Ramos (cell line): ENCODE measurements at regions not wholly inside any gene's neighbourhood (a gene's known extent, or its start where the extent isn't known, plus 50 kb on each side); places are given as distances from the start of the nearest gene placed in this dataset.

ENCODE experiments used
- in situ Hi-C: fragments of 300-500 bp; cut with MboI; formaldehyde crosslinking; loops from one replicate; pipeline ENCODE4 v1.14.3; 2022; ENCODE audit warnings: low sequenced_read_pairs; ENCODE audit not compliant: unreplicated experiment

DNA sequence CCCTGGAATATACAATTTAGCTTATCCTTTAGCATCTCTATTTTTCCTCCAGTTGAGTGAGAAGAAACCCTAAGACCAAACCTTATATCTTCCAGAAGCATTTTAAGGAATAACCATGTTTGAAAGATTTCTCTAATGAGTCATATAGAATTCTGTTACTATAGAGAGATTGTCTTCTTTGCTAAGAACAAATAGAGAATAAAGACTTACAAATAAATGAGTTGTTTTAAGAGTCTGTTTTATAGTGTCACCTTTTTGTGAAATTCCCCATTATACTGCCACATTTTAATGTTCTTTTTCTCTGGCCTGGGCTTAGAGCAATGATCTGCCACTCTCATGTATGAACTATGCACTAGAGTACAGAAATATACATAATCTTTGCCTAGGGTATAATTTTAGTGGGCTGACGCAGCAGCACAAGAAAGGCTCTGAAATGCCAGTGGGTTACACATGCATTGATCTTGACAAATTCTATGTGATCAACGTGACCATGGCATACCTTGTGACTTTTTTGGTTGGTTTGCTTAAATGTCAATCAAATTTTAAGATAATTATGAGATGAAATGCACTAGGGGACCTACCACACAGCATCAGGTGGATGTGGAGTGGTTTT lies 145.1 kb upstream of the MKLN1 start:
- in situ Hi-C loops: no loop called here

DNA sequence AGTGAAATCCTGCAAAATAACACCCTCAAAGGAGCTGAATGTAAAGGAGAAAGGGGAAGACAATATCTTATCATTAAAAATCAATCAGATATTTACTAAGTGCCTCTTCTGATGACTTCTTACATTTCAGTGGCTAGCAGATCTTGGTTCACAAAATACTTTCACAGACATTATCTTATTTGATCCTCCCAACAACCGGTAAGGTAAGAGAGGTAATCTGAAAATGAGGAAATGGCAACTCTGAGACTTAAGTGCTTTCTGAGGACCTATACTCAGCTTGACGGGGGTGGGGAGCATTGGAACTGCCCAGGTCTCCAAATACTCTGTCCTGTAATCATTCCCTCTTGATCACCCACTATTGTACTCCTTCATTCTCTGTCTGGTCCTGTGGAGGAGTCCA lies 144.6 kb upstream of the MKLN1 start:
- in situ Hi-C loops: no loop called here

DNA sequence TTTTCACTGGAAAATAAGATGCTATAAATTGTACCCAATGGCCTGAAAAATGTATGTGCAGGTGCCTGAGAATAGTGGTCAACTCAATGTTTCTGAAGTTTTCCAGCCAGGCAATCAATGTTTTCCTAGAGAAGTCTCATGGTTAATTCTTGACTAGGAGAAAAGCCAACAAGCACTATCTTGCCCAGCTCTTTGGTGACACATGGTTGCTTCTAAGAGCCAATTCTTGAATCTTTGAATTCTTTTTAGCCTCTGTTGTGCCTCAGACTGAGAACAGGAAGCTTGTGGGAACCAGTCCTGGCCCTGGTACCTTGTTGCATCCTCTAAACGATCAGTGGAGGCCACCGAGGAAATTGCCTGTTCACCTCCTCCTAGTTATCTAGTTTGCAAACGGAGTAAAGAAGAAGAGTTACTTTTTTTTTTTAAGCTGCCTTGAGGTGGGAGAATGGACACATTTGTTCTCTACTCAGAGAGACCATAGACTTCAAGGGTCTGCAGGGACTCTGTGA lies 144.0 kb upstream of the MKLN1 start:
- in situ Hi-C loops: no loop called here

DNA sequence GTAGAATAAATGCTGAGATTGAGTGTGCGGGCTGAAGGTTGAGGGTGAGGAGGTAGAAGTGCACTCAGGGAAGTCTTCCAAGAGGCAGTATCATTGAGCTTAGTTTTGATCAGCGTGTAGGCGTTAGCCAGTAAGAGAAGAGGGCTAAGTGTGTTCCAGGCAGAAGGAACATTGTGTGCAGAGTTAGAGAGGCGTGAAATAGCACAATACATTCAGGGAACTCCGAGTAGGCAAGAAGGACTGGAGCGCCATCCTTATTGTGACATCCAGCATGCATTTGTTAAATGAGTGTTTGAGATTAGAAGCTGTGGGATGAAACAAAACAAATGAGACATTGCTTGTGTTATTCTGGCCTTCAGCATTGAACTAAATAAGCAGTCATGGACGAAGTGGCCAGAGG lies 140.9 kb upstream of the MKLN1 start:
- in situ Hi-C loops: no loop called here

DNA sequence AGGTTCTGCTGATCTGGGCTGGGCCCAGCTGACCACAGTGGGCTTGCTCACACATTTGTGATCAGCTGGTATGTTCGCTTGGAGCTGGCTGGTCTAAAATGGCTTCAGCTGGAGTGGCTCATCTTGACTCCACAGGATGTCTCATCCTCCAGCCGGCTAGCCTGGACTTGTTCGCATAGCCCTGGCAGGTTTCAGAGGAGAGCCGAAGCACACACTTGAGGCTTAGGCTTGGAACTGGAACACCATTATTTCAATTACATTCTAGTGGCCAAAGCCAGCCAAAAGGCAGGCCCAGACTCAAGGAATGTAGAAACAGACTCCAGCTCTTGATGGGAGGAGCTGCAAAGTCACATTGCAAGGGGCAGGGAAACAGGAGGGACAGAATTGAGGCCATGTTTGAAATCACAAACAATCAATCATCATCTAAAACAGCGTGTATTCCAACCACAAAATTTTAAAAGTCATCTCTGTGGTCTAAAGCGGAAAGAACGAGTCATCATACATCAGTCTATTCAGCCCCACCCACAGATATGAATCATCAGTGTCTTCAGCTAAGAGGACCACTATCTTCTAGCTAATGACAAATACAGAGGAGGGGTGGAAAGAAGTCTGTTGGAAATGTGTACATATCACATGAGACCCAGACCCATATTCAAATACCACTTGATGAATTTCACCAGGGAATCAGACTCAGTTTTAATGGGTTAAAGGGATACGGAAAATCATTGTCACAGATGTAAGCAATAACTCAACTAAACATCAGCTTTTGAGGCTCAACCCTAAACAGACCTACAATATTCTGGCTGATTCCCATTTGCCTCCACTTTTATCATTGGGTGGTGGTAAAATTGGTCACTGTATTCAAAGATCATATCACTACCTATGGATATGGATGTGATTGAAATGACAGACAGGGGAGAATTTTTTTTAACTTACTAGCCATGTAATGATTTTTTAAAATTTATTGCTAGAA lies 139.0 kb upstream of the MKLN1 start:
- in situ Hi-C loops: no loop called here

DNA sequence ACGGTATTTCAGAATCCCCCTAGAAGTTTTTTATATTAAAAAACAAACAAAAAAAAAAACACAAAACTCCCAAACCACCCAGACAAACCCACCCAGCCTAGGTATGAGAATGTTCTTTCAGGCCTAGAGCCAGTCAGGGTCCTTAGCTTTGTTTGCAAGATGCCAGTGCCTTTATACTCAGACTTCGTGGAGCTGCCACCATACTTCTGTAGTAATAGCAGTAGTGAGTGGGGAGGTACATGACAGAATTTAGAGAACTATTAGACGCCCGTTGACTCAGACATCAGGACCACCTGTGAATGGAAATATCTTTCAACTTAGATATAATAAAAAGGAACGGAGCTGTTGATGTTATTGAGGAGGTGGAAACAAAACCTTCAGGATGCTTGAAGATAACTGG lies 138.2 kb upstream of the MKLN1 start:
- in situ Hi-C loops: no loop called here

DNA sequence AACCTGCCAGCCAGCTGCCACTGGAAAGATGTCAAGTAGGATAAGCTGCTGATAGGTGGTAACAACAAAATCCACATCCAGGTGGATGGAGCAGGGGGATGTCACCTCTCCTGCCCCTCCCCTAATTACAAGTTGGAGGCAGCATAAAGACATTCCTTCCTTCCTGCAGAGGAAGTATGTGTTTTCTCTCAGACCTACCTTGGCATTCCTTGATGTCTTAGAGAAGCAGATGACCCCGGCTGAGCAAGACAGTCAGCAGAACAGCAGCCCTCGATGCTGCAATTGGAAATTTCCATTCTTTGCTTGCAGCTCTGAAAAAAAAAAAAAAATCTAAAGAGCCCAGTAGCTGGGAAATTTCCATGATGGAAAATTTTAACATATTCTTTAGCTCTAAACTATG lies 137.5 kb upstream of the MKLN1 start:
- in situ Hi-C loops: no loop called here

DNA sequence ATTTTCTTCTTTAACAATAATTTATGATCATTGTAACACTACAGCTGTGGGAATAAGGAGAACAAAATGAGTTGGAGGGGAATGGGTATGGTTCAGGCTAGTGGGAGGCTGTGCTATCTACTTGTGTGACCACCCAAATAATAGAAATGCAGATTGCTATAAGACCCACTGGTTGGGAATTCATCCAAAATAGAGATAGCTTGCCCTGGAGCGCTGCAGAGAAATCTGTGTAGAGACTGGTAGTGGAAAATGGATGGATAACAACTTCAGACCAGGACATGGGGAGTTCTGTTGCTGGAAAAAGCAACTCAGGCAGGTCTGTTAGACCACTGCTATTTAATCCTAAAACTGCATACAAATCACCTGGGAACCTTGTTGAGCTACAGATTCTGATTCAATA lies 137.1 kb upstream of the MKLN1 start:
- in situ Hi-C loops: no loop called here

DNA sequence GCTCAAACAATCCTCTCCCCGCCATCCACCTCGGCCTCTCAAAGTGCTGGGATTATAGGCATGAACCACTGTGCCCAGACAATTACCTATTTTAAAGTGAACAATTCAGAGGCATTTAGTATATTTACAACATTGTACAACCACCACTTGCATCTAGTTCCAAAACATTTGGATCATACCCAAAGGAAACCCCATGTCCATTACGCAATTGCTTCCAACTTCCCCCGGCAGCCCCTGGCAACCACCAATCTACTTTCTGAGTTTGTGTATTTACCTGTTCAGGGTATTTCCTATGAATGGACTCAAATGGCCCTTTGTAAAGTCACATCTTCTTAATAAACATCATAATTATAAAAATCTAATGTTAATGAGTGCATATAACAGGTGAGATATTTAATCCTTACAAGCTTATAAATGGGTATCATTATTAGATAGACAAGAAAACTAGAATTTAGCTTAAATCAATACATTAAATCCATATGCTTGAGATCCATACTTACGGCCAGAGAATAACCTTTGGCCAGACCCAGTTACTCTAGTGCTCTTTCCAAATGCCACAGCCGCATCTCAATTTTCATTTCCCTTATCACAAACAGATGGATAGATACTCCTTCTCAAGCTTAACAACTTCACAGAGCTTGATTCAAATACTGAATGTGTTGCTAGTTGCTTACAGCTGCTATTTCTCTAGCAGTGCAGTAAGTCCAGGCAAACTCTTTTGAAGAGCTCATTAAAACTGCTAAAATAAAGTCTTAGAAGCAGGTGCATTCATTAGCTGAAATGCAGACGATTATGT lies 133.4 kb upstream of the MKLN1 start:
- in situ Hi-C loops: no loop called here

DNA sequence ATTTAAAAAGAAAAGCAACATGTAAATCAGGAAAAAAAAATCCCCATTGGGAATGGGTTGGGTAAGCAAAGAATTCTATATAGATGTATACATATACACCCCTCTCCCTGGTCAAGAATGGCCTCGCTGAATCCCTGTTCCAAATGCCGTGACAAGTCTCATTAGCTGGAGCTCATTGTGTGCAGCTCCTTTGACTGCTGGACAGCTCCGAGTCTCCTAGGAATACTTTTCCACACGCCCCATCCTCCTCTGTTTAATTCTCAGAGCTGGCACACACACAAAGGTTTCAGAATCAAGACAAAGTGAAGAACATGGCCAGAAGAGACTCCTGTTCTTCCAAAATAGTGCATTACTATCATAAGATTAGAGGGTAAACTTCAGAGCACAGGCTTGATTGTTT lies 130.9 kb upstream of the MKLN1 start:
- in situ Hi-C loops: no loop called here

DNA sequence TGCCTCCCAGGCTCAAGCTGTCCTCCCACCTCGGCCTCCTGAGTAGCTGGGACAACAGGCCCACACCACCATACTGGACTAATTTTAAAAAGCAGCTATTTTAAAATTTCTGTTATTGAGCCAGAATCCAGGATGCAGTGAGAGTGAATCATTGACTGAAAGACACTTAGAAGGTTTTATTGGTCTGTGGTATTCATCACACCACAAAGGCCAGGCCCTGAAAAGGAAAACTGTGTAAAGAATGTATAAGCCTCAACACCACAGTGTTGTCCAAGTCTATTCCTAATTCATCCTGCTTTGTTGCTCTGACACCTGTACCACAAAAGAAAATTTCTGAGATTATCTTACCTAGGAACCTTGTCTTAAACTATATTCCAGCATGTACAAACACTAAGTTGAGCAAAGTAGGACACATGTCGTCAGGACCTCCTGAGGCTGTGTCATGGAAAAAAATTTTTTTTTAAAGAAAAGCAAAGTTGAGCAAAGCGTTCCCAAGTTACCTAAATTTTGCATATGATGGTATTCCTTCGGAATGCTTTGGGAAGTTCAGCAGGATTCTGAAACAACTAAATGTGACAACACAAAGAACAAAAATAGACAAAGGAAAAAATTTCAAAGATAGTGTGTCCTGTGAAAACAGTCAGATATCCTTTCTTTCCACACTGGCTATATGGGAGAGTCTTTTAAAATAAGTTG lies 129.6 kb upstream of the MKLN1 start:
- in situ Hi-C loops: no loop called here

DNA sequence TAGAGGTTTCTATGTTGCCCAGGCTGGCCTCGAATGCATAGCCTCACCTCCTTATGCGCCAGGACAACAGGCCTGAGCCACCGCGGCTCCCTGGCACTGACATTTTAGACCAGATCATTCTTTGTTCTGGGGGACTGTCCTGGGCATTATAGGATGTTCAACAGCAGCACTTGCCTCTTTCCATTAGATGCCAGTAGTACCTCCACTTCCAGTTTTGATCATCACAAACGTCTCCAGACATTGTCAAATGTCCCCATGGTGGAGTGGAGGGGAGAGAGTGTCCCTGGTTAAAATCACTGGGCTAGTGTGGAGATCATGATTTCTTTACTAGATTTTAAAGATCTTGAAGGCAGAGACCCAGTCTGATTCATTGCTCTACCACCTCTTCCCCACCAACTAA lies 125.2 kb upstream of the MKLN1 start:
- in situ Hi-C loops: no loop called here

DNA sequence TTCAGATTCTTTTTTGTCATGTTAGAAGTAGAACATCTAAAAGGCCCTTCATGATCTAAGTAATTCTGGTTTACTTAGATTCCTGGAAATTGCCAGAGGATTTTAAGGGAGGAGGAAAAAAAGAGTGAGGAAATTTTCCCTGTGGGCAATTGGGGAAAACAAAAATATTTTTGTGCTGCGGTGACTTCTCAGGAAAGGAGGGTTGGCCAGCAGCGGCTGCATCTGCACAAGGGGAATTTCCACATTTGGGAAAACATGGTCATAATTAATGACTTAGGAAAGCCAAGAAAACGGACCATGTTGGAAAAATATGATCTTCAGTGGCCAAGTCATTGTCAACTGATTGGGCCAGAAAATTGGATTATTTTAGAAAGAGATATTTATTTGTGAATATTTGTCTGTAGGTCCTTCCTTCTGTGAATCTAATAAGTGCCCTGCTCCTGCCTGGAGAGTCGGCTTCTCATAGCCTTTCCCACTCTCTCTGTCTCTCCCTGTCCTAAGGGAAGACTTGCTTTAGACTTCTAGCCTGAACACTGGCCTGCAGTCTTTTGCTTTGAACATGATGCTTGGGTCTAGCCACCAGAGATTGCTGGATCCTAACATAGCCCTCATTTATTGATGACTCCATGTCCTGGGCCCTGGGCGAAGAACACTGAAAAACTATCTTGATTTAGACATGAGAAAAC lies 124.2 kb upstream of the MKLN1 start:
- in situ Hi-C loops: no loop called here

DNA sequence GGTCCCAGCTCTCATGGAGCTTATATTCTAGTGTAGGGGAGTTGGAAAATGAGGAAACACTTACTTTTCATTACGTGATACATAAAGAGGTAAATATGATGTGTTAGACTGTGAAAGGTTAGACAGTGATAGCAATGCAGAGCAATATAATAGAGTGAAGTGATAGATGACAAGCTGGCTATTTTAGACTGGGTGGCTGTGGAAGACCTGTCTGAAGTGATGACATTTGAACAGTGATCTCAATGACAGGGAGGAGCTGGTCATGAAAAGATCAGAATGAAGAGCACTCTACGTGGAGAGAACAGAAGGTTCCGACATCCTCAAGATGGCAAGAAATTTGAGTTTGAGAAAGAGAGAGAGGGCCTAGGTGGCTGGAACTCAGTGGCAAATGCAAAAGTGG lies 118.9 kb upstream of the MKLN1 start:
- in situ Hi-C loops: no loop called here

DNA sequence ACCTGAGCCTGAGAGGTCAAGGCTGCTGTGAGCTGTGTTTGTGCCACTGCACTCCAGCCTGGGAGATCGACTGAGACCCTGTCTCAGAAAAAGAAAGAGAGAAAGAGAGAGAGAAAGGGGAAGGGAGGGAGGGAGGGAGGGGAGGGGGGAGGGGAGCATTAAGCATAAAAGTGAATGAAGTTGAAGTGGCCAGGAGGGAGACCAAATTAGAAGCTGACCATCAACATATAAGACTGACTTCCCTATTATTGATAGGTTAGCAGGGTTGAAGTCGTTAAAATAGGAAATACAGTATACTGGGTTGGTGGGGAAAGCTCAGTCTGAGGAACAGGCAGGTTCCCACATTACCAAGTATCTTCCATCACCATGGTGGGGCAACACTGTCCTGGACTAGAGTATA lies 117.1 kb upstream of the MKLN1 start:
- in situ Hi-C loops: no loop called here

DNA sequence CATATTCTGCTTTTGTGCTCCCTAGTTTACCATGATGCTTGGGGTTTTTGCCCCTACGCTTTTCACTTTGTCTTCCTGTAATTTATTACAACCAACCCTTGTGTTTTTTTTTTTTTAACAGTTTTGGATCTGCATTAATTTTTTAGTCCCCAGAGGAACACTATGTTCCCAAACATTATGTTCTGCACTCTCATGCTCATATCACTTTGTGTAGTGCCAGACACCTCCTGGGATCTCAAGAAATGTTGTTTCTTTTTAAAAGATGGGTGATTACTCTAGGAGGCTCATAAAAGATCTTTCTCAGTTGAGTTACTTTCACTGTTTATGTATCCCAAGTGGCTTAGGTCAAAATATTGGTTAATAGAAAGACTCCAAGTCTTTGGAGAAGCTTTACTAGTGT lies 116.2 kb upstream of the MKLN1 start:
- in situ Hi-C loops: no loop called here

DNA sequence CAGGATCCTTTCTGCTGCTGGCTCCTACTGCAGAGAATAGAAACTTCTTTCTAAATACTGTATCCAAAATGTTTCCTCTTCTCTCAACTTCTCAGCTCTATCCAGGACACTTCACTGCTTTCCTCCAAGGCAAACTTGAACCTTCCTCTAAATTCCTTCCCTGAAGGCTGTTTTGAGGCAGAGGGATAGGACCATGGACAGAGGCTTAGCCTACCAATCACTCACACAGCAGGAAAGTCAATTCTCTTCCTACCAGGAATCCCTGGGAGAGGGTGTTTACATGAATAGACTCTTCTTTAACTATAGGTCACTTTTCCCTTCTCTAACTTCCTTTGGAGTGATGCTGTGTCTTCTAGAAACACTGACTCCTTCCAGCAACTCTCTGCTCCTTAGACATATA lies 115.6 kb upstream of the MKLN1 start:
- in situ Hi-C loops: no loop called here

DNA sequence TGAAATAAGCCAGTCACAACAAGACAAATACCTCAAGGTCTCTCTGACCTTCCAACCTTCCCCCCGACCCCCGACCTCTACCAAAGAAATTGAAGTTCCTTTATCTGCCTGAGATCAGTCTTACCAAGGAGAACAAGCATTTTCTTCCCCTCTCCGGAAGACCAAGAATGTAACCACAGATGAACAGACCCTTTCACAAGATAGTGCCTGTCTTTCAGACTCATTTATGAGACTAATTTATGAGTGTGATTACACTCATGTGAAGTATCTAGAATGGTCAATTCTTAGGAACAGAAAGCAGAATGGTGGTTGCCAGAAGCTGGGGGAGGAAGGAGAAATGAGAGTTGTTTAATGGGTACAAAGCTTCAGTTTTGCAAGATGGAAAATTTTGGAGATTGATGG lies 108.9 kb upstream of the MKLN1 start:
- in situ Hi-C loops: no loop called here

DNA sequence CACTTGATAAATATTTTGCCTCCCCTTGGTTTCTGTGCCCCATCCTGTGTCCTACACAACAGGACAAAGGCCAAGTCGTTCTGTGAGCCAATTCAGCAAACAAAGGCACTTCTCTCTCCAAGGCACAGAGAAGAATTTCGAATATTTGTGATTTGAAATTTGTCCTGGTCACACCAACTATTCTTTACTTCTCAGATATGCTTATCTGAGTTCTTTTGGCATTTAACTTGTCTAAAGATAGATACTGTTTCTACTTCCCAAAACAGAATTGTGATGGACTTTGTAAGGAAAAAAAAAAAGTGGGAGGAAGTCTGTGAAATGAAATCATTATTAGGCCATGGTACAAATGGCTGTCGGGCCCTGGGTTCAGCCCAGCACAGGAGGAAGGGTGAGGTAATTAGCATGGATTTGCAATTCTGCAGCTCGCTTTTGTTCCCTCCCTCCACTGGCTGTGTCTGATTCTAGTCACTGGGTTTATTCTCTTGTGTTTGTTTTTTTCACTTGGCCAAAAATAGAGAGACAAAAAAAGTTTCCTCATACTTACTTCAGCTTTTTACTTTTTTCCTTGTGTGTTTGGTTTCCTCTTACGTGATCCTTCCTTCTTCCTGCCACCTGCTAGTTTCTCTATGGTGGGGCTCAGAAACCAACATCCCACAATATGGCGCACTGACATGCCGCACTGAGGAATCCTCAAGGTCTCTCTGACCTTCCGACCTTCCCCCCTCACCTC lies 108.2 kb upstream of the MKLN1 start:
- in situ Hi-C loops: loop anchor here (5.0 kb wide), 1 partner anchor 92 kb away; no protein-coding TSS in a partner anchor
